SKM-1 (cell line): ENCODE measurements at regions not wholly inside any gene's neighbourhood (a gene's known extent, or its start where the extent isn't known, plus 50 kb on each side); places are given as distances from the start of the nearest gene placed in this dataset.
"Not testable (repeated sequence)": the region's sequence is repeated elsewhere in the genome, so short reads cannot be mapped to it uniquely, and the experiment has no call there.

Experiments used
- DNase-seq: peaks from one replicate; lab custom pipeline; 2025; ENCODE audit not compliant: unreplicated experiment; lab: John Stamatoyannopoulos, UW

DNA sequence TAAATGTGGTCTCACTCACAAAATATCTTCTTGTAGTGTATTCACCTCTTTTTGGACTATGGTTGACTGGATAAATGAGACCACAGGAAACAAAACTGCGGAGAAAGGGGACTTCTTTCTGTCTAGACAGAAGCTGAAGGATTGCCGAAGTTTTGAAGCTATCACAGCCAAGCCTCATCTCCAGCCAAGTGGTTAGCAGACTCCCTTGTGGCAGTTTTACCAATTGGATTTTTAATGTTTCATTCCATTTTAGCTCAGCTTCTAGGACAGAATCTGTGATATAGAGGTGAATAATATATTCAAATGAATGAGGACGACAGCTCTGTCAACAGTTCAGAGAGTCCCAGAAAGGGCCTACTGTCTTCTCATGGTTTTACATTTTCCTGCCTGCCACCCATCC lies 215.7 kb upstream of the ZNF608 start:
- no peak for DNase-seq

DNA sequence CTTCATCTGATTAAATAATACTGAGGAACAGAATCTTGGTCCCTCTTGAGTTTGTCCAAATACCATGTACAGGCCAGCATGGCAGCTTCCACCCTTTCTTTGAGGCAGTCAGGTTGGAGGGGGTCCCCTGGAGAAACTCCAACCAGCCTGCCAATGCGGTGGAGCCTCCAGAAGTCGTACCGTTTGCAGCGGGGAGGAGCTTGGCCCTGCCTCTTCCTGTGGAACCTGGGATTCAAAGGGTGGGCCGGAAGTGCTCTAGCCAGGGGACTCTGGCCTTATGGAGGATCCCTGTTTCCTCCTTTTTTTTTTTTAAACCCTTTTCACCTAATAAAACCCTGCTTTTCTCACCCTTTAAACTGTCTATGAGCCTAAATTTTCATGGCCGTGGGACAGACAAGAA lies 216.3 kb upstream of the ZNF608 start:
- DNase-seq: no peak

DNA sequence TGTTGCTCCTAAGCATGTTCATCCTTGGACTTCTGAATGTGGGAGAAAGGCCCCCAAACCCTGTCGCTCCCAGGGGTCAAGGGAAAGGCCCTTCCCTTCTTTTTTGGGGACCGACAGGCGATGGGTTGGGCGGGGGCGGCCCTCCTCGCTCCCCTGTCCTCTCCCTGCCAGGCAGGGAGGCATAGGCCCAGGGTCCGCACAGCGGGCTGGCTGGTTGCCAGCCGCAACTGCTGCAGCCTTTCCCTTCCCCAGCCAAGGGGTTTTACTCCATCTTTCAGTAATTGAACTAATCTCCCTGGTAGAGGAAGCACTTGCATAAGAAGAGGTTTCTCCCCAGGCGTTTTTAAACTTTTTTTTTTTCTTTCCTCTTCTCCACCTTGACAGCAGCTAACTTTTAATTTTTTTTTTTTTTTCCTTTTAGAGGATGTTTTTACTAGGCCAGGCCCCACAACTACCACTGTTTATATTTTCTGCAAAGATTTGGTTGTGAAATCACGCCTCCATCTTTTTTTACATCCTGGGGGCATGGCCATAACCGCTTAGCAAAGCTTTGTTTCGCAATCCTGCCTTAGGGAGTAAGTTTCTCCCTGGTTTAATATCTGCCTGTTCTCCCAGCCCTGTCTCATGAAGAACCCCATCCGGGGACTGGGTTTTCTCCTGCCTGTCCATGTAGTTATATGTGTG lies 216.9 kb upstream of the ZNF608 start:
- DNase-seq: peak; percentile 78

DNA sequence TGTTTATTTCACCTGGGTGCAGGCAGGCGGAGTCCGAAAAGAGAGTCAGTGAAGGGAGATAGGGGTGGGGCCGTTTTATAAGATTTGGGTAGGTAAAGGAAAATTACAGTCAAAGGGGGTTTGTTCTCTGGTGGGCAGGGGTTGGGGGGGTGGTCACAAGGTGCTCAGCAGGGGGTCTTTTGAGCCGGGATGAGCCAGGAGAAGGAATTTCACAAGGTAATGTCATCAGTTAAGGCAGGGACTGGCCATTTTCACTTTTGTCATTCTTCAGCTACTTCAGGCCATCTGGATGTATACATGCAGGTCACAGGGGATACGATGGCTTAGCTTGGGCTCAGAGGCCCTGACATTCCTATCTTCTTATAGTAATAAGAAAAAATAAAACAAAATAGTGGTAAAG lies 220.3 kb upstream of the ZNF608 start:
- DNase-seq: not testable (repeated sequence)

DNA sequence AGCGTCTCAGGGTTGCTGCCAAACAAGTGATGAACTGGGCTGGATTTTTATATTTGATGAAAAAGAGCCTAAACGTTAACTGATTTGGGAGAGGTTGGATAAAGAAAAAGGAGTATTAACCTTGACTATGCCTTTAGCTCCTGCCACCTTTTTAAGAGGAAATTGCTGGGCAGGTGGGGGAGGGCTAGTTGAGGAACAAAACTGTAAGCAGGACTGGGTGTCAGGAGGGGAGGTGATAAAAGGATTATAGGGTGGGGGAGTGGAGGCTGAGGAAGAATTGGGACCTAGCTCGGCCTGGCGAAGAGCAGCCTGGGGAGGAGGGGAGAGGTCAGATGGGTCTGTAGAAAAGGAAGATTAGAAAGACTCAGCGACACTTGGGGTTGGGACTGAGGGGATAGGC lies 223.9 kb upstream of the ZNF608 start:
- DNase-seq: not testable (repeated sequence)

DNA sequence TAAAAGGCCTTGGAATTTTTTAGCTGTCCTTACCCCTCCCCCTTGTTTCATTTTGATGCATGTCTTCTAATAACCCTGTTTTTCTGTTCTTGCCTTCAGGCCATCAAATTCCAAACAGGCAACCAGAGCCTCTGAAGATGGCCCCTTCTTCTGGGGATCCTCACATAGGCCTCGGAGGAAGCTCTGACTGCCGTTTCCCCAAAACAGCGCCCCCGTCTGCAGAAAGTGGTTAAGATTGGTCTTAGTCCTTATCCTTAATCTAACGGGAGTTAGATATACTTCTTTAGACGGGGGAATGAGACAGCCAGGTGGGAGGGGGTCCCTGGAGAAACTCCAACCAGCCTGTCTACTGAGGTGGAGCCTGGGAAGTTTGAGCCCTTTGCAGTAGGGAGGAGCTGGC lies 226.3 kb upstream of the ZNF608 start:
- DNase-seq: no peak

DNA sequence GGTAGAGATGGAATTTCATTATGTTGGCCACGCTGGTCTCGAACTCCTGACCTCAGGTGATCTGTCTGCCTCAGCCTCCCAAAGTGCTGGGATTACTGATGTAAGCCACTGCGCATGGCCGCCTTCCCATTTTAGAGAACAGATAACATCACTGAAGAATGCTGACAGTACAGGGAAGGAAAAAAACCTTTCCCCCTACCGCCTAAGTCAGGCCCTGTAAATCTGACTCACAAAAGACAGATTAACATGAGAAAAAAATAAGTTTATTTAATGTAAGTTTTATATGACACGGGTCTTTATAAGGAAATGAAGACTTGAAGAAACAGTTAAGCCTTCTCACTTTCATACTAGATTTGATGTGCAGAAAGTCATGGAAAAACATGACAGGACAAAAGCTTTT lies 227.2 kb upstream of the ZNF608 start:
- no peak for DNase-seq

DNA sequence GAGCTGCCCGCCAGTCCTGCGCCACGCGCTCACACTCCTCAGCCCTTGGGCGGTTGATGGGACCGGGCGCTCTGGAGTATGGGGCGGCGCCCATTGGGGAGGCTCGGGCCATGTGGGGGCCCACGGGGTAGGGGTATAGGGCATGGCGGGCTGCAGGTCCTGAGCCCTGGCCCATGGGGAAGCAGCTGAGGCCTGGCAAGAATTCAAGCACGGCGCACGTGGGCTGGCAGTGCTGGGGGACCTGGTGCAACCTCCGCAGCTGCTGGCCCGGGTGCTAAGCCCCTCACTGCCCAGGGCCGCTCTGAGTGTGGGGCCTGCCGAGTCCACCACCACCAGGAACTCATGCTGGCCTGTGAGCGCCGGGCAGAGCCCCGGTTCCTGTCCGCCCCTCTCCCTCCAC lies 229.6 kb upstream of the ZNF608 start:
- no peak for DNase-seq

DNA sequence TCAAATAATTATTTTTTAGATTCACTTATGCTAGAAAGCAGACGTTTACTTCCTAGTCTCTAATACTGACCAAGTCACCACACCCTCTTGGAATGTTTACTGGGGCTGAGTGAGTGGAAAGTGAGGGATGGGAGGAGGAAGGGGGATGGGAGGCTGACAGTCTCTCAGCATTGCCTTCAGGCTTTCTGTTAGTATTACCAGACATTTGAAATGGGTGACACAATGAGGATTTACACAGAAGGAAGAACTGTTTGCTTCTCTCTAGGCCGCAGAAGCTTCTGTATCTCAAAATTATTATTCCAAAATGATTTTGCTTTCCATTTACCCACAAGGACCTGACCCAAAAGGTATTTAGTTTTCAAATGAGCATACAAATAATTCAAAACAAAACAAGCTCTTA lies 232.8 kb upstream of the ZNF608 start:
- DNase-seq: no peak

DNA sequence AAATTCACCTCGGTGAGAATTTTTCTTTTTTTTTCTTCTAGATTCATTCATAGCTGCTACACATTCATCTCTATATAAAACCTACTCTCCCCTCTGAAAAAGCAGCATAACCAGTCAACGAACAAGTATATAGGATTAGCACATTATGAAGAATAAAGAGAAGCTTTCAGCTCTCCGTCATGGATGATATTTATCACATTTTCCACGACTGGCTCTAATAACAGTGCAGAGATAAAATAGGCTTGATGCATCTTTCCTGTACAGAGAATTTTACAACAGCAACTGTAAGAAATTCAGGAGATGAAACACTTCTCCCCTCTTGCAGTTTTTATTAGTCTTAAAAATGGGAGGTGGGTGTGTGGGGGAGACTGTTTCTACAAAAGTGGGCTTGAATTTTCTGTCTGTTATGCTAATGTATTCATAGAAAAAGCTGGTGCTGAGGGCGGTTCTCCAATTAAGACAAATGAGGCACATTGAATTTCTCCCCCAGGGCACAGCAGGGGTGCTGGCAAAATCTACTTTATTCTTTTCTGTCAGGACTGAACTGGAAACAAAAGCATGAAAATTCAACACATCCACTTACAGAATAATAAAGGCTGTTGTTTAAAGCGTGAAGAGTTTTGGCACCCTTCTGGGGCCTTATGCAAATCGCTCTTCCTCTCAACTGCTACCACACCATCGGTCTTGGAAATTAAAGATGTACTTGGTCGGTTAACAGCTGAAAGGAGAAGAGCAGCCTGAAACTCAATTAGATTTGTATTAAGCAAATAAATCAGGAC lies 233.9 kb upstream of the ZNF608 start:
- no peak for DNase-seq

DNA sequence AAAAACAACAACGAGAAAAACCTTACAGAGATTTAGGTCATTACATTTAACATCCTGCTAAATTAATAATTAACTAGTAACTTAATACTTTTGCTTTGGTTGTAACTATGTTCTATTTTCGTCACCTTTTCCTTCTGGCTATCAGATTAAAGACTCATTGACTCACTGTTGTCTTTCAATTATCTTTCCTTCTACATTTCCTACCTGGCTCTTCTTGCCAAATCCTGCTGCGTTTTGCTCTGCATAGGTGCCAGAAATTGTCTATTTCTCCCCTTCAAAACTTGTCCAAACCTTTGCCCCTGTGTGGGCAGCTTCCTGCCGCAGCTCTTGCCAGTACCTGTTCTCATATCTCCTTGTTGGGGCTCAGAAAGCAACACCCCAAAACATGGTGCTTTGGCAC lies 235.5 kb upstream of the ZNF608 start:
- no peak for DNase-seq

DNA sequence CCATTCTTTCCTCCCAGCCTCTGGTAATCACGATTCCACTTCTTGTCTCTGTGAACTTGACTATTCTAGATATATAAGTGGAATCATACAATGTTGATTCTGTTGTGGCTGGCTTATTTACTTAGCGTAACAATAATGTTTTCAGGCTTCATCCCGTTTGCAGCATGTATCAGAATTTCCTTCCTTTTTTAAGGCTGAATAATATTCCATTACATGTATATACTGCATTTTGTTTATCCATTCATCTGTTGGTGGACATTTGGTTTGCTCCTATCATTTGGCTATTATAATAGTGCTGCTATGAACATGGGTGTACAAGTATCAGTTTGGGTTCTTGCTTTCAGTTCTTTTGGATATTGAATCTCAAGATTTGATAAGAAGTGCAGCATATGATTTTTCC lies 239.7 kb upstream of the ZNF608 start:
- no peak for DNase-seq

DNA sequence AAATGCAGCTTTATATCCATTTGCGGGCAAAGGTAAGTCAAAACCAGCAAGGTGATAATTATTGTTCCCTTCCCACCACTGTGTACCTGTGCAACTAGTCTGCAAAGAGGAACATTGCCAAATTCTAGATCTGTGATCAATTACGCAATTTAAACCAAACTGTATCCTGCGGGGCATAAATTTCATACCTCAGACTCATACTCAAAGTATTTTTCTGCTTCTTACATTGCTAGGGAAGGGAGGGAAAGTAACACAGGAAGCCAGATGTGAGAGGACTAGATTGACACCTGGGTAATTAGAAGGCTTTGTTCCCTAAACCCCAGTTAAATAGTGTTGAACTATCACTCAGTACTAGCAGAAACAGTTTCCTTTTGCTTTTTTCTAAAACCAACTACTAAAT lies 240.2 kb upstream of the ZNF608 start:
- DNase-seq: no peak

DNA sequence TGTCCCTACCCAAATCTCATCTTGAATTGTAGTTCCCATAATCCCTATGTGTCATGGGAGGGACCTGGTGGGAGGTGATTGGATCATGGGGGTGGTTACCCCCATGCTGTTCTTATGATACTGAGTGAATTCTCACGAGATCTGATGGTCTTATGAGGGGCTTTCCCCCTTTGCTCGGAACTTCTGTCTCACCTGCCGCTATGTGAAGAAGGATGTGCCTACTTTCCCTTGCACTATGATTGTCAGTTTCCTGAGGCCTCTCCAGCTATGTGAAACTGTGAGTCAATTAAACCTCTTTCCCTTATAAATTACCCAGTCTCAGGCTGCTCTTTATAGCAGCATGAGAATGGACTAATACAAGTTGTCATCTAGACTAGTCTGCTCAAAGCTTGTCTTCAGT lies 241.3 kb upstream of the ZNF608 start:
- not testable (repeated sequence) for DNase-seq

DNA sequence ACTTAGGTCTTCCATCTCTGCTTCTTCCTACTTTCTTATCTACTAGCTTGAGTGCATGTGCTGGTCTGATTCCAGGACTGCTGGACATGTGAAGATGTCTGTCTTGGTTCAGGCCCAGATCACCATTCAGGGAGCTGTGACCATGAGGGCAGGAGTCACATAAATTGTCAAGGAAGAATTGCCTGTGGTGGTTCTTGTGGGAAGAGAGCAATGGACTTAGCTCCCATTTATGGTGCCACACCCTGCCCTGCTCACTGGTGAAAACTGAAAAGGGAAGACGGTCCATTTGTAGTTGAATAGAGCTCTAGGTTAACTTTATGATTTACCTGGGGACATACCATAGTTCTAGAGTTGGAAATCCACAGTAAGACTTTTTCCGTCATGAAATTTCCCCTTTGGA lies 244.3 kb upstream of the ZNF608 start:
- no peak for DNase-seq

DNA sequence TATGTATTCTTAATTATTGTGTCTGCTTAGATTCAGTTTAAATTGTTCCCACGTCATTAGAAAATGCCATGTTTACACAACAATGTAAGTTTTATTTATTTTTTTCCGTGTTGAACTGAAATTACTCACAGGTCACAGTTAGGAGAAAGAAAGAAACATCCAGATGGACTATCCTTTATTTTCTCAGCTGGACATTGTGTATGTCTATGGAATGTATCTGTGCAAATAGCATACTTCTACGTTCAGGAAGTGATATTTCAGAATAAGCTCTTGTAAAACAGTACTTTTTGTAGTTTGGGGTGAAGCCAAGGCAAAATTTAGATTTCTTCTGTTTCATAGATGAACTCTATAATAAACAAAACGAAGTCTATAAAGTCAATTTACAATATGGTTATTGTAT lies 249.0 kb upstream of the ZNF608 start:
- DNase-seq: no peak

DNA sequence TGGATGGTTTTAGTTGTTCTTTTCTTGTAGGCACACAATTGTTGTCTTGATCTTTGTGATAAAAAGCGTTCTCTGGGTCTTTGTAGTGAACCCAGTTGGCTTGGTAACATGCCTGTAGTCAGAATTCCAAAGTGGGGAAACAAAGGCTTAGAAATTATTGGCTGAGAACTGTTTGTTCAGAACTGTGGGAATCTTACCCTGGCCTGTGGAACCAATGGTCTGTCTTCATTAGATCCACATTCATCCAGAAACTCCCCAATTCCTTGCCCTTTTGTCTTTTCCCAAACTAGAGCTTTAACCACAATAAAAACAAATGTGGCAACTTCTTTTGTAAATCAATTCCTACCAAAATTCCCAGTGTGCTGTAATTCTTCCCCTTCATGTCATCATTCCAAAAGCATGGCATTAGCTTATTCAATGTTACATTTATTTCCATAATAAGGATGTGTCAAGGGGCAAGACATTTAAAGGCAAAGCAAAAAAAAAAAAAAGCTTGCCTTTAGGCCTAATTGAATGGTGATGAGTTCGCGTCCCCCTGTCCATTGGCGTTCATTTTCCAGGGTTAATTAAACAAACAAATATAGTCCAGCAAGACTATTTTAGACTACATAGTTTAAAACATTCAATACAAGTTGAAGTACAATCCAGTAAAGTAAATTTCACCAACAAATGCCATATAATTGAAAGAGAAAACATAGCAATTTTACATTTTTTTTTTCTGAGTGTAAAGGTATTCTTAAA lies 249.8 kb upstream of the ZNF608 start:
- no peak for DNase-seq

DNA sequence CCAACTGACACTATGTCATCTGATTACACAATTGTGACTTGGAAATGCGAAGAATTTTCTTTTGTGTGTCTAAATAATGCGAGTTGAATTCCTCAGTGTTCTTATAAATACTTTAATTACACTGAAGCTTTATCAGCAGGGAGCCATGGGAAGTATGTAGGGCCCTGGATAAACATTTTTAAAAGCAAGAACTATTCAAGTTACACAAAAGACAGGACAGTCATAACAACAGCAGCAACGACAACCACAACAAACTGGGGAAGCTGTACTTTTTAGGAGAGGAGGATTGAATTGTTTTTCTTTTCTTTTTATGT lies 250.3 kb upstream of the ZNF608 start:
- DNase-seq: no peak

DNA sequence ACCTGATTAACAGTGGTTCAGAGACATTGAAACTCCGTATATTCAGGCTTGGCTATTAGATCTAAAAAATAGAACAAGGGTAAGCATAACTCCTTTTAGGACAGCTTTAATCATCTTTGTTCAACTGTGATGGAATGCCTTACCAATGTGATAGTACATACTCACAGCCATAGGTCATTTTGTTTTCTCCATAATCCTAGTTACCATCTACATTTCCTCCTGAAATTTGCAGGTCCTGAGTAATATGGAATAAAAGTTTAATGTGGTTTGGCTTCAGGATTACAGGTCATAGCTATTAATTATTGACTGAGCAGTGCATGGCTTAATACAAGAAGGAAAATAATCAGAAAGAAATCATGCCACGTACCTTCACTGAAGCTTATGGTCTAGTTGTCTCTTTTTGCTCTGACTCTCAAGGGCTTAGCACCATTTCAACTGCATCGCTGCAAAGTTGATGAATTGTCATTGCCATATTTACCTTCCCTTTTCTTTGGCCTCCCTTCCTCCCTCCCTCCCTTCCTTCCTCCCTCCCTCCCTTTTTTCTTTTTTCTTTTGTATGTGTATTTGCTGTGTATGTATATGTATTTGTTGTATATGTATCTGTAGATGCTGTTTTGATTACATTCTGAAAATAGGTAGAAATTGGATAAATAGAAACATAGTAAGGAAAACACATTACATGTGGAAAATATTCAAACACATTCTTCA lies 250.9 kb upstream of the ZNF608 start:
- DNase-seq: no peak

DNA sequence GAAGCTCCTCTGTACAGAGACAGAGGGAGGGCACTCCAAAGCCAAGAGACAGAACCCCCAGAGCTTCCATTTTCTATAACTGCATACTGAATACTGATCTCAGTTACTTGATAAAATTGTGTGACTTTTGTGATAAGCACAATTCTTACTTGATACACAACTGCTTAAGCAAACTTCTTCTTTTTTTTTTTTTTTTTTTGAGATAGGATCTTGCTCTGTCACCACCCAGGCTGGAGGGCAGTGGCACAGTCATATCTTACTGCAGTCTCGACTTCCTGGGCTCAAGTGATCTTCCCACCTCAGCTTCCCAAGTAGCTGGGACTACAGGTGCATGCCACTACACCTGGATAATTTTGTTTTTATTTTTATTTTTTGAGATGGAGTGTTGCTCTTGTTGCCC lies 252.1 kb upstream of the ZNF608 start:
- DNase-seq: no peak

DNA sequence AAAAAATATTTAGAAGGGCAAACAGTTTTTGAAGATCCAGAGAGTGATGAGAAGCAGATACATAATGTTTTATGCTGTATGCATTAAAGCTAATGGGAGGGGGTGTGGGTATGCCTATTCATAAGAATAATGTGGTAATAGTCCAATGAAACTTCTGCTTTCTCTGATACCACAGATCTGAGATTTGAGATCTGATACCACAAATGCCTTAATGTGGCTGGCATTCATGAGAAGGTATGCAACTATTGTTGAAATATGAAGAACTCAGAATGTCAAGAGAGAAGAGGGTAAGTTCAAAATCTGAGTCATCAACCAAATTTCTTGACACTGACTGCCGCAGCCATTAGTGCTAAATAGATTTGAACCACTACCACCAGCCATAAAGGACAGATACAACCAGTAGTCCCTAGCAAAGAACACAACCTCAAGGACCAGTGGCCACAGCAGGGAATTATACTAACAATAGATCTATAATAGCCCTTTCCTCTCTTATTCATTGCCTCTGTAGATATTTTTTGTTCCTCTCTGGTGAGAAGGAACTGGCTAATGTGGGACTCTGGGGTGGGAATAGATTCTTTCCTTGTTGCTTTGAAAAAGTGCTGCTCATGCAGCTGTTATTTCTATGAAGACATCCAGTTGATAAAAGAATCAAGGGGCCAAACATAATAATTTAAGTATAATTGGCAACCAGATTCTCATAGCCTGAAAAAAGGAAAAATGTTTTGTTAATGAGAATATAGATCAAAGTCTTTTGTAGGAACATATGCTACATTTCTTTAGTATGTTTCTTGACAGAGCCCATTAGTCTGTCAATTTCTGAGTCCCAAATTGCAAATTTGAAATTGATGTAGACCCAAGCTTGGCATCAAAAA lies 256.5 kb upstream of the ZNF608 start:
- DNase-seq: no peak
